Left forelimb (tissue), 1 donor: ENCODE measurements at regions not wholly inside any gene's neighbourhood (a gene's known extent, or its start where the extent isn't known, plus 50 kb on each side); places are given as distances from the start of the nearest gene placed in this dataset.

Experiments used
- DNase-seq: peaks from one replicate; pipeline ENCODE4 v3.0.0-alpha.2; 2018; ENCODE audit warnings: low spot score

- no peak for DNase-seq
Measured at GRCh38 chr20:19807946-19808330, 49.9 kb downstream of the RIN2 start.

- no peak for DNase-seq
Measured at GRCh38 chr20:19808498-19808897, 50.4 kb downstream of the RIN2 start.

- DNase-seq = no peak
Measured at GRCh38 chr20:19809505-19809904, 51.4 kb downstream of the RIN2 start.

- no peak for DNase-seq
Measured at GRCh38 chr20:19811231-19811630, 53.2 kb downstream of the RIN2 start.

GRCh38 chr20:19812056-19812455, 54.0 kb downstream of the RIN2 start:
- DNase-seq = no peak

- DNase-seq = no peak
Measured at GRCh38 chr20:19812696-19813095, 54.6 kb downstream of the RIN2 start.

GRCh38 chr20:19813846-19814640, 56.0 kb downstream of the RIN2 start:
- no peak for DNase-seq

GRCh38 chr20:19815553-19815991, 57.5 kb downstream of the RIN2 start:
- no peak for DNase-seq

GRCh38 chr20:19816386-19816785, 58.3 kb downstream of the RIN2 start:
- DNase-seq = no peak

GRCh38 chr20:19817017-19817416, 59.0 kb downstream of the RIN2 start:
- DNase-seq = no peak

- no peak for DNase-seq
Measured at GRCh38 chr20:19819149-19819548, 61.1 kb downstream of the RIN2 start.

GRCh38 chr20:19820555-19821211, 62.6 kb downstream of the RIN2 start:
- no peak for DNase-seq

GRCh38 chr20:19821606-19822005, 63.5 kb downstream of the RIN2 start:
- DNase-seq = no peak

- no peak for DNase-seq
Measured at GRCh38 chr20:19823216-19823615, 65.2 kb downstream of the RIN2 start.

GRCh38 chr20:19823971-19824370, 65.9 kb downstream of the RIN2 start:
- no peak for DNase-seq

GRCh38 chr20:19824861-19825260, 66.8 kb downstream of the RIN2 start:
- DNase-seq = no peak

GRCh38 chr20:19826179-19826914, 68.3 kb downstream of the RIN2 start:
- DNase-seq = no peak

GRCh38 chr20:19827818-19828217, 69.8 kb downstream of the RIN2 start:
- DNase-seq = no peak

GRCh38 chr20:19828232-19828631, 70.2 kb downstream of the RIN2 start:
- no peak for DNase-seq

- no peak for DNase-seq
Measured at GRCh38 chr20:19830211-19830785, 72.2 kb downstream of the RIN2 start.

GRCh38 chr20:19832875-19833274, 74.8 kb downstream of the RIN2 start:
- DNase-seq = no peak

- no peak for DNase-seq
Measured at GRCh38 chr20:19833395-19833794, 75.3 kb downstream of the RIN2 start.

GRCh38 chr20:19834287-19834686, 76.2 kb downstream of the RIN2 start:
- no peak for DNase-seq
